ENCODE measurements at regions not wholly inside any gene's neighbourhood (a gene's known extent, or its start where the extent isn't known, plus 50 kb on each side); places are given as distances from the start of the nearest gene placed in this dataset.
A peak's percentile ranks its signal among the peaks of the same experiment; 100 is the strongest.
"Not testable (repeated sequence)": the region's sequence is repeated elsewhere in the genome, so short reads cannot be mapped to it uniquely, and the experiment has no call there.

GRCh38 chr1:181947441-181947840 lies 114.1 kb downstream of the ZNF648 start:
- DNase-seq = no peak

- DNase-seq = peak; percentile 52 to 66
These were observed 124.5 kb downstream of the ZNF648 start for GRCh38 chr1:181936768-181937581.

GRCh38 chr1:181936269-181936668 lies 125.2 kb downstream of the ZNF648 start:
- DNase-seq = peak; percentile 32 to 50

- DNase-seq = no peak
These were observed 129.6 kb downstream of the ZNF648 start for GRCh38 chr1:181931873-181932272.

GRCh38 chr1:181930187-181930586 lies 131.3 kb downstream of the ZNF648 start:
- DNase-seq = no peak

- no peak for DNase-seq
These were observed 134.8 kb downstream of the ZNF648 start for GRCh38 chr1:181926697-181927096.

GRCh38 chr1:181924034-181924433 lies 137.5 kb downstream of the ZNF648 start:
- not testable (repeated sequence) for DNase-seq

GRCh38 chr1:181919542-181919941 lies 142.0 kb downstream of the ZNF648 start:
- DNase-seq = no peak

- DNase-seq = no peak
These were observed 142.5 kb downstream of the ZNF648 start for GRCh38 chr1:181918880-181919525.

GRCh38 chr1:181911715-181912114 lies 149.8 kb downstream of the ZNF648 start:
- DNase-seq = no peak

GRCh38 chr1:181910905-181911304 lies 150.6 kb downstream of the ZNF648 start:
- no peak for DNase-seq

- no peak for DNase-seq
These were observed 152.5 kb downstream of the ZNF648 start for GRCh38 chr1:181909010-181909409.

- DNase-seq = no peak
These were observed 154.9 kb downstream of the ZNF648 start for GRCh38 chr1:181906631-181907030.

GRCh38 chr1:181905944-181906597 lies 155.4 kb downstream of the ZNF648 start:
- no peak for DNase-seq

- no peak for DNase-seq
These were observed 162.7 kb downstream of the ZNF648 start for GRCh38 chr1:181898773-181899172.

- DNase-seq = no peak
These were observed 164.7 kb downstream of the ZNF648 start for GRCh38 chr1:181896824-181897223.

GRCh38 chr1:181894439-181894859 lies 167.1 kb downstream of the ZNF648 start:
- DNase-seq = no peak

GRCh38 chr1:181893937-181894336 lies 167.6 kb downstream of the ZNF648 start:
- DNase-seq = no peak

GRCh38 chr1:181893150-181893549 lies 168.4 kb downstream of the ZNF648 start:
- DNase-seq = not testable (repeated sequence)

- no peak for DNase-seq
These were observed 188.9 kb downstream of the ZNF648 start for GRCh38 chr1:181872562-181872961.

GRCh38 chr1:181863736-181864135 lies 197.8 kb downstream of the ZNF648 start:
- DNase-seq = no peak

GRCh38 chr1:181863006-181863405 lies 198.5 kb downstream of the ZNF648 start:
- DNase-seq = no peak

- no peak for DNase-seq
These were observed 203.4 kb downstream of the ZNF648 start for GRCh38 chr1:181858135-181858534.
